WTC11 (cell line): ENCODE measurements at regions not wholly inside any gene's neighbourhood (a gene's known extent, or its start where the extent isn't known, plus 50 kb on each side); places are given as distances from the start of the nearest gene placed in this dataset.

Experiments
- AFF4 ChIP-seq: sonication (generic); formaldehyde crosslinking; IDR thresholded peaks from 2 replicates; pipeline ENCODE4 v1.8.1; 2023; ENCODE audit warnings: mild to moderate bottlenecking, missing genetic modification reagents, borderline replicate concordance
- CTCF ChIP-seq: fragments of 200-600 bp; IDR thresholded peaks from 2 replicates; pipeline ENCODE4 v1.8.0; 2022; ENCODE audit warnings: antibody characterized with exemption
- MAX ChIP-seq: sonication (generic); formaldehyde crosslinking; IDR thresholded peaks from 2 replicates; pipeline ENCODE4 v1.8.0; 2022; ENCODE audit warnings: mild to moderate bottlenecking, missing genetic modification reagents

- no peak for TF ChIP-seq MAX (CRISPR knock-in tag)
- TF ChIP-seq CTCF, result no peak
- no peak for TF ChIP-seq AFF4 (CRISPR knock-in tag)
Observed at GRCh38 chr3:117171124-117171523, 461.5 kb downstream of the TUSC7 start.
